HEK293T (cell line): ENCODE measurements at regions not wholly inside any gene's neighbourhood (a gene's known extent, or its start where the extent isn't known, plus 50 kb on each side); places are given as distances from the start of the nearest gene placed in this dataset.

Source experiments
- ARNT ChIP-seq: fragments of 450-650 bp; IDR thresholded peaks from 2 replicates; pipeline ENCODE4 v1.6.1; 2017; ENCODE audit warnings: mild to moderate bottlenecking
- BHLHE40 ChIP-seq: fragments of 450-650 bp; IDR thresholded peaks from 2 replicates; pipeline ENCODE4 v1.6.1; 2016; ENCODE audit warnings: mild to moderate bottlenecking, moderate library complexity, borderline replicate concordance
- FOXK2 ChIP-seq: fragments of 450-650 bp; IDR thresholded peaks from 2 replicates; pipeline ENCODE4 v1.6.1; 2016; ENCODE audit warnings: mild to moderate bottlenecking
- FOXM1 ChIP-seq: fragments of 450-650 bp; IDR thresholded peaks from 2 replicates; pipeline ENCODE4 v1.6.1; 2017; ENCODE audit warnings: mild to moderate bottlenecking, borderline replicate concordance
- L3MBTL2 ChIP-seq: fragments of 450-650 bp; conservative IDR thresholded peaks from 2 replicates; pipeline ENCODE4 v1.6.1; 2016; ENCODE audit warnings: mild to moderate bottlenecking
- SP1 ChIP-seq: fragments of 450-650 bp; IDR thresholded peaks from 2 replicates; pipeline ENCODE4 v1.6.1; 2017
- SUZ12 ChIP-seq: fragments of 450-650 bp; IDR thresholded peaks from 2 replicates; pipeline ENCODE4 v1.6.1; 2016; ENCODE audit warnings: mild to moderate bottlenecking
- TARDBP ChIP-seq: fragments of 450-650 bp; IDR thresholded peaks from 2 replicates; pipeline ENCODE4 v1.6.1; 2016

DNA sequence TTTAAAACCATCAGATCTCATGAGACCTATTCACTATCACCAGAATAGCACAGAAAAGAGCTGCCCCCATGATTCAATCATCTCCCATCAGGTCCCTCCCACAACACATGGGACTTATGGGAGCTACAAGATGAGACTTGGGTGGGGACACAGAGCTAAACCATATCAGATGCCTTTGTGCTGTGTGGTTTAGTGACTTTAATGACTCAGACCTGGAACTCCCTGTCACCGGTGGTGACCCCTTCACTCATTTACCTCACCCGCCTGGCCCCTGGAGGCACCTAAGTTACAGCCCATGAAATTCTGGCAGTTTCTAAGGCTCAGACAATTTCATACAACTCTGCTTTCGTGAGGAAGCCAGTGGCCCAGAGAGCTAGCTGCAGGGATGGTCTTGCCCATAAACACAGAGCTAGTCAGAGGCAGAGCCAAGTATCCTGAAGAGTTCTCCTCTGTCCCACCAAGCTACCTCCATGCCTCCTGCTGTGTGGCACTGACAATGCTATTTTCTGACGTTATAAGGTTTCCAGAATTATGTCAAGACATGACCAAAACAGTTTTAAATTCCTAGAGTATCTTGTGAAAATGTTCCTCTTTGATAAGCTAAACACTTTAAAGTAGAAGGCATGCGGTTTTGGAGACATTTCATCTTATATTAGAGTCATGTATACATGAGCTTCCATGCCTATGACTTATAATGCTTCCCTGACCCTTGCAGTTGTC lies 231.1 kb upstream of the IL12A start:
- TF ChIP-seq FOXM1, result no peak
- no peak for TF ChIP-seq SP1
- TF ChIP-seq BHLHE40, result no peak
- TF ChIP-seq SUZ12, result no peak
- no peak for TF ChIP-seq TARDBP
- TF ChIP-seq ARNT, result no peak
- TF ChIP-seq FOXK2, result no peak
- TF ChIP-seq L3MBTL2, result no peak
